ENCODE measurements at regions not wholly inside any gene's neighbourhood (a gene's known extent, or its start where the extent isn't known, plus 50 kb on each side); places are given as distances from the start of the nearest gene placed in this dataset.
A peak's percentile ranks its signal among the peaks of the same experiment; 100 is the strongest.
"Not testable (repeated sequence)": the region's sequence is repeated elsewhere in the genome, so short reads cannot be mapped to it uniquely, and the experiment has no call there.

- no peak for DNase-seq
These were observed 186.6 kb downstream of the SOX3 start for GRCh38 chrX:140318296-140318695.

DNA sequence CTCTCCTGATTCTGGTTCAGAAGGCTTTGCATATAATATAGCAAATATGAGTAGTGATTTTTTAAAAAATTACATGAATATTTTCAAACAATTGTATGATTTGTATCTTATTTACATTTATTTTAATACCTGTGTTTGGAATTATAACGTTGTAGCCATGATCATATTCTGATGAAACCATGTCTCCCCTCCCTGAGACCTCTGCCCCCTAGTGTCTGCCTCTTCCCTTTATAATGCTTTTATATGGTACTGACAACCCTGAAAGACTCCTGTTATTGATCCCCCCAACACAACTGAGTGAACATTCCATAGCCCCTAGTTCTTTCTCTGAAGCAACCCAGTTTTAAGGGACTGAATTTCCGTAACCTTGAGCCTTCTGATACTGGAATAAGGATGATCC is 187.4 kb downstream of the SOX3 start:
- no peak for DNase-seq

DNA sequence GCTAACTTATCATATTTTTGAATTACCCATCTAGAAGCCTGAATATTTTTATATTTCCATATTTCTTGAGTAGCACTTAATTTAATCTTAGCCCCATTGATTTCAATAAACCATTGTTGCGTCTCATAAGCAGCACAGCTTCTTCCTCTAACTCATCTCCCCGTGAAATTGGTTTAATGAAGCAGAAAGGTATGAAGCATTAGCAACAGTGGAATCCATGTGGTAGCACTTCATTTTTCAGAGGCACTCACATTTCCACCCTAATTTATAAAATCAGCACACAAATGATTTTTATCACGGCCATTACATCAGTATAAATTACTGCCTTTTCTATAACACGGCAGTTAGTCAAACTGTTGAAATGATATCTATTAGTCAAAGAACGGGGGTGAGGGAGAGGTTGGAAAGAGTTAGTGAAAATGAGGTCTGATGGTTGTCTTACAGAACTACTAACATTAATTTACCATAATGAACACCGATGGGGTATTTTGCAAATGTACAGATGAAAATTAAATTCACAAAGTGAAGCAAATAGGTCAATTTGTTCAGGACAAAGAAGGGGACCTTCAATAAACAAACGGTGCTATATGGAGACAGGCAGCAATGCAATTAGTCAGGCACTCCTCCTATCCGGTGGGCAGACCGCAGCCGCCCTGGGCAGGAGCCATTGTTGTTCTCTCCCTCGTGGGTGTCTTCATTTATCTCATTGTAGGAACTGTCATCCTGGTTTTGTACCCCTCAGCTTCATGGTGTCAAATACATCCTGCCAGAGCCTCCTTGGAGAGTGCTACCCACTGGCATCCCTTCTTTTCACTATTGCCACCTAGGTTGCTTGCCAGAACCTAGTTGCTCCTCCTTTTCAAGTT is 205.7 kb downstream of the SOX3 start:
- DNase-seq, result no peak

DNA sequence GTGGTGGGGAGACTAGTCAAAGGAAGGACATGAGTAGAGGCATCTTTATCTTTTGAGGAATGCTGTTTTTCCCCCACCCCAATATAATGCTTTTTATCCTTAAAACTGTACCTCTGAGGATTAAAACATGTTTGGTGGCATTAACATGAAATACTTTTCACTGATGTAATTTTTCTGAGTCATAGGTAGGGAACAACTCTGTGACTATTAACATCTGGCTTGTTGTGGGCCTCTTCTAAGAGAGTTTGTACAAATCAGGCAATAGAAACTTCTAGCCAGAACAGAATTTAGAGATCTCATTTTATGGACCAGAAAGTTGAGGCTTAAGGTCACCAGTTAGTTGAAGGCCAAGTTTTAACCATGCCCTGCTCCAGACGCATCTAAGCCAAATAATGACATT is 207.6 kb downstream of the SOX3 start:
- DNase-seq, result no peak

GRCh38 chrX:140292961-140293360 is 211.9 kb downstream of the SOX3 start:
- no peak for DNase-seq

GRCh38 chrX:140292188-140292587 is 212.7 kb downstream of the SOX3 start:
- DNase-seq, result no peak

GRCh38 chrX:140274811-140275525 is 229.9 kb downstream of the SOX3 start:
- DNase-seq, result no peak

GRCh38 chrX:140273921-140274320 is 230.9 kb downstream of the SOX3 start:
- DNase-seq, result no peak

DNA sequence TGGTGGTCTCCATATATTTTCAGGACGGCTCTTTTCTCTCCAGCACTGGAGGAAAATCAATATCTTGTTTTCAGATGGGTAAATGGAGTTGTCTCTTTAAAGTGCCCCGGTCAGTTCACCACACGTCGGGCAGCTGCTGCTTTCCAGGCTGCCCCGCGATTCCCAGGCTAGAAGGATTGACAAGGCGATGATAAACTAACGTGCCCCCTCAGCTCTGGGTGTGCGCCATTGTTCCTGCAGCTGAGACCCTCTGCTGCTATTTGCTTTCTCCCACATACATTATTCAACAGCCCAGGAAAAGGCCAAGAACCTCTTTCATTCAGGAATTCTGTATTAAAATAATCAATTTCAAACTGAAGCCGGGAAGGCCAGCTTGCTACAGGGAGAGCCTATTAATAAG is 254.5 kb downstream of the SOX3 start:
- DNase-seq, result no peak

- no peak for DNase-seq
These were observed 255.8 kb downstream of the SOX3 start for GRCh38 chrX:140249088-140249487.

DNA sequence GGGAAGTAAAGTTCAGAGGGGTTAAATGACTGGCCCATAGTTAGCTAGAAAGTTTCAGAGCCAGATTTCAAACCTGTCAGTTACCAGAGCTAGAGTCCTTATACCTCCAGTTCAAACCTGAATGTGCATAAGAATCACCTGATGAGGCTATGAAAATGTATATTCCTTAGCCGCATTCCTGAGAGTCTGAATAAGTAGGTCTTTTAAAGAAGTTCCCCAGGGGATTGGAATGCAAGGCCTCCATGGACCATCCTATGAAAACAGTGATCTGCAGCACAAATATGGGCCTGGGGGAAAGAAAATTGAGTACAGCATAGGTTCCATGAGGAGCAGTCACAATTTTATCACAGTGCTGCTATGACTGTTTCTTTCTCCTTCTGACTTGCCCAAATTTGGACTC is 263.9 kb upstream of the CXorf66 start:
- no peak for DNase-seq

DNA sequence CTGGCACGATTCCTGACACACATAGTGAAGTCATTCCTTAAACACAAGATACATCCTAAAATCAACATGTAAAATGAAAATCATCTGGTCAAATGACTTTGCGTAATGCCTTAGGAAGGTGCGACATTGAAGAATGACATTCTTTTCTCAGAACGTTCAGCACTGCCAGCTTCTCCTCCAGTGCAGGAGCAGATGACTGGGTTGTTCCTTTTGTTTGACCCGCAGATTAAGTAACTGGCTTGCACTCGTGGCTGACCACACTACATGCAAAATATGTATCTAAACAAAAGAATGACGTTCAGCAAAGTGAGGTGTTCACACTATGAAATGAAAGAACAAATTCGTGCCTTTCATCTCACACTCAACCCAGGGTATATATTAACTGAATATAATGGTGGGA is 260.7 kb upstream of the CXorf66 start:
- DNase-seq, result not testable (repeated sequence)

- not testable (repeated sequence) for DNase-seq
These were observed 250.6 kb upstream of the CXorf66 start for GRCh38 chrX:140215894-140216293.

DNA sequence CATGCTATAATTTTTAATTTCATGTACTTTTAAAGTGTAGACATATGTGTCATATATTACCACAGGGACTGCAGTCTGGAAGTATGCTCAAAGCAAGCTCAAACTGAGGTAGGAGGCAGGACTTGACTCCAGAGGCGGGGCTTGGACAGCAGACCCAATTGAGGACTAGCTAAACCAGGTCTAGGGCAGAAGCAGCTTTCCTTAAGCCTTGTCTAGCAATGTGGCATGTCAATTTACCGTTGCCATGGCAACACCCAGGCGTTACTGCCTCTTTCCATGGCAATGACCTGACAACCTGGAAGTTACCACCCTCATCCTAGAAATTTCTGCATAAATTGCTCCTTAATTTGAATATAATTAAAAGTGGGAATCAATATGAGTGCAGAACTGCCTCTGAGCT is 249.2 kb upstream of the CXorf66 start:
- DNase-seq, result not testable (repeated sequence)

DNA sequence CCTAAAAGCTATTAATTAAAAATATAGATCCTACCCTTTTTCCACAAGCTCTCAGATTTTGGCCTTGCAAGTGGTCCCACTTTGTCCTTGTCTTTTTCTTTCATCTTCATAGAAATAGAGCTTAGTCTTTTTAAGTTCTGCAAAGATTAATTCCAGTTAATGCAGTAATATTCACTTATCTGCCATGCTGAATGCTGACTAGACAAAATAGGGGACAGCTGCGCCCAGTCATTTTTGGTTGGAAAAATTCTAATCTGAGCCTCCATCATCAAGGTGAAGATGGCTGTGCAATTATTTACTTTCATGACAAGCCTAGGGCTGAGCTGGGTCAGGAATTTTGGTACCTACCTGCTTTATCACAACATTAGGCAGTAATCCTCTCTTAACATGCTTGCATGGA is 241.3 kb upstream of the CXorf66 start:
- no peak for DNase-seq

GRCh38 chrX:140190441-140191108 is 225.3 kb upstream of the CXorf66 start:
- DNase-seq, result peak; percentile 1

DNA sequence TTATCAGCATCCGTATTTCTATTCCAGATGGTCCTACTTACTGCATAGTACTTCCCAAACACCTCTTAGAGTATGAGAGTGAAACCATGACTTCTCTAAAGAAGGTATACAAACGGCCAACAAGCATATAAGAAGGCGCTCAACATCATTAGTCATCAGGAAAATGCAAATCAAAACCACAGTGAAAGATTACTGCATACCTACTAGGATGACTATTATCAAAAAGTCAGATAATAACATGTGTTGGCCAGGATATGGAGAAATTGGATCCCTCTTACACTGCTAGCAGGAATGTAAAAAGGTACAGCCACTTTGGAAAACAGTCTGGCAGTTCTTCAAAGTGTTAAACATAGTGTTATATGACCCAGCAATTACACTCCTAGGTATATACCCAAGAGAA is 215.3 kb upstream of the CXorf66 start:
- no peak for DNase-seq

GRCh38 chrX:140177821-140178220 is 212.5 kb upstream of the CXorf66 start:
- no peak for DNase-seq

GRCh38 chrX:140172401-140172800 is 207.1 kb upstream of the CXorf66 start:
- DNase-seq, result no peak

DNA sequence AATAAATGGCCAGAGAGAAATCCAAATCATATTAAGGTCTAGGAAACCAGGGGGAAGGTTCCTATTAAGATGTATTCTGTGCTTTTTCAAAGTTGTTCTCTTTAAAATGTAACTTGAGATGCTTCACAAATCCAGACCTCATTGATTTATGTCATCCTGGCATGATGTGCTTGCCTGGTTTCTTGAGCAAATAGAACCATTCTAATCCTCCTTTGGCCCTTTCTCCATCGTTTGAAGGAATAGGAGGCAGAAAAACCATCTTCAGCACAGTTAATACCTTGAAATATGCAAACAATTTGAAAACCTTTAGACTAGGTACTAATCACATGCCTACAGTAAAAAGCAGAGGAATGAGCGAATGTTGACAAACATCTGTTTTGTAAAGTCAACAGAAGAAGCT is 202.2 kb upstream of the CXorf66 start:
- DNase-seq, result no peak

- no peak for DNase-seq
These were observed 200.5 kb upstream of the CXorf66 start for GRCh38 chrX:140165849-140166248.

DNA sequence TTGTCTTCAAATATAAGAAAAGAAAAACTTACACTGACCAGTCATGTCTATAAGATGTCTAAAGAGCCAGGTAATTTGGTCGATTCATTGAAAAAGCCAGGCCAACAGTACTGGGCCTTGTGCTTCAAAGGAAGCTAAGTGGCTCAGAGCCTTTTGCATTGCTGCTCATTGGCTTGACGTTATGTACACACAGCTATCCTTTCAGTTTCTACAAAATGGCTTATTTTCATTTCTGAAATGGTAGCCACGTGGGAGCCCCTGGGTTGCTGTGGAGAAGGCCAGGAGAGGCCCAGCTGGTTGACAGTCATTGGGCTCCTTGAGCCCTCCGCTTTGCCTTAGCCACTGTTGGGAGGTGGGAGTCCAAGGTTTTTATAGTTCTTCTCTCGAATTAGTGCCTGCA is 199.1 kb upstream of the CXorf66 start:
- no peak for DNase-seq

GRCh38 chrX:140163371-140164159 is 198.2 kb upstream of the CXorf66 start:
- no peak for DNase-seq

Data from NCI-H2171 treated with DMSO at 0.1 percent for 48 hours (cell line).